ENCODE measurements at regions not wholly inside any gene's neighbourhood (a gene's known extent, or its start where the extent isn't known, plus 50 kb on each side); places are given as distances from the start of the nearest gene placed in this dataset.
A peak's percentile ranks its signal among the peaks of the same experiment; 100 is the strongest.

GRCh38 chr12:125373375-125373774 lies 308.1 kb downstream of the AACS start:
- no peak for DNase-seq

- DNase-seq = no peak
Observed at GRCh38 chr12:125376422-125376821, 311.2 kb downstream of the AACS start.

GRCh38 chr12:125377093-125377492 lies 311.9 kb downstream of the AACS start:
- DNase-seq = no peak

- DNase-seq = no peak
Observed at GRCh38 chr12:125381373-125381772, 316.1 kb downstream of the AACS start.

- DNase-seq = no peak
Observed at GRCh38 chr12:125382926-125383325, 317.7 kb downstream of the AACS start.

GRCh38 chr12:125386652-125387051 lies 321.4 kb downstream of the AACS start:
- DNase-seq = no peak

- no peak for DNase-seq
Observed at GRCh38 chr12:125387206-125387605, 322.0 kb downstream of the AACS start.

GRCh38 chr12:125389061-125389697 lies 323.9 kb downstream of the AACS start:
- DNase-seq = no peak

- DNase-seq = no peak
Observed at GRCh38 chr12:125393569-125393968, 328.3 kb downstream of the AACS start.

- no peak for DNase-seq
Observed at GRCh38 chr12:125395583-125396215, 330.5 kb downstream of the AACS start.

- DNase-seq = no peak
Observed at GRCh38 chr12:125399489-125399888, 334.3 kb downstream of the AACS start.

GRCh38 chr12:125402874-125403789 lies 337.9 kb downstream of the AACS start:
- peak; percentile 19 for DNase-seq

GRCh38 chr12:125403843-125404242 lies 338.6 kb downstream of the AACS start:
- DNase-seq = no peak

GRCh38 chr12:125406131-125406530 lies 340.9 kb downstream of the AACS start:
- DNase-seq = no peak

- no peak for DNase-seq
Observed at GRCh38 chr12:125408718-125409117, 343.5 kb downstream of the AACS start.

- DNase-seq = no peak
Observed at GRCh38 chr12:125412506-125412905, 347.3 kb downstream of the AACS start.

GRCh38 chr12:125417446-125417845 lies 352.2 kb downstream of the AACS start:
- DNase-seq = no peak

GRCh38 chr12:125418902-125419564 lies 353.8 kb downstream of the AACS start:
- no peak for DNase-seq

GRCh38 chr12:125424909-125425308 lies 359.7 kb downstream of the AACS start:
- DNase-seq = no peak

GRCh38 chr12:125431516-125431915 lies 366.3 kb downstream of the AACS start:
- no peak for DNase-seq

- no peak for DNase-seq
Observed at GRCh38 chr12:125434131-125434530, 368.9 kb downstream of the AACS start.

- no peak for DNase-seq
Observed at GRCh38 chr12:125434936-125435443, 369.8 kb downstream of the AACS start.

GRCh38 chr12:125435871-125436270 lies 370.6 kb downstream of the AACS start:
- DNase-seq = no peak

All from CD4-positive, alpha-beta T cell treated with Interleukin-4 for 4 hours (primary cell).